Panc1 (cell line): ENCODE measurements at regions not wholly inside any gene's neighbourhood (a gene's known extent, or its start where the extent isn't known, plus 50 kb on each side); places are given as distances from the start of the nearest gene placed in this dataset.

Source experiments
- ATAC-seq: fragments of 200-7000 bp; cut with Tn5 transposase; 2 replicates; pipeline ENCODE4 v1.9.1; 2020; ENCODE audit warnings: mild to moderate bottlenecking, moderate library complexity
- BruUV-seq: library from RNA; stranded (reverse); fragments of 400-500 nt; replicated peaks from 2 replicates; lab custom pipeline; 2021; lab: Mats Ljungman, UMichigan
- CTCF ChIA-PET: fragments of 300-600 bp; sonication (Branson Sonifier 250); formaldehyde crosslinking; loops from one replicate; lab custom pipeline; 2022; ENCODE audit warnings: antibody characterized with exemption; lab: Charles Lee
- POLR2A ChIA-PET: fragments of 300-600 bp; sonication (Branson Sonifier 250); formaldehyde crosslinking; loops from one replicate; lab custom pipeline; 2022; ENCODE audit warnings: antibody characterized with exemption; lab: Charles Lee
- DNase-seq: peaks from one replicate; pipeline ENCODE4 v3.0.0-alpha.2; 2010; ENCODE audit warnings: low read depth, low spot score
- H3K27ac ChIP-seq: 2 replicates; pipeline ENCODE4 v1.5.1; 2011; ENCODE audit warnings: mild to moderate bottlenecking, low read length, inconsistent platforms
- H3K27me3 ChIP-seq: fragments of 200-500 bp; sonication (Bioruptor generic); 2 replicates; pipeline ENCODE4 v1.6.0; 2014; ENCODE audit warnings: low read length, inconsistent platforms; ENCODE audit not compliant: control insufficient read depth, insufficient read depth
- H3K36me3 ChIP-seq: fragments of 200-500 bp; sonication (Bioruptor generic); 2 replicates; pipeline ENCODE4 v1.5.1; 2014; ENCODE audit warnings: inconsistent platforms, mild to moderate bottlenecking, low read length, moderate library complexity; ENCODE audit not compliant: control insufficient read depth, insufficient read depth
- H3K4me1 ChIP-seq: 2 replicates; pipeline ENCODE4 v1.5.1; 2011; ENCODE audit warnings: inconsistent platforms, mild to moderate bottlenecking, low read length, moderate library complexity; ENCODE audit not compliant: control insufficient read depth, insufficient read depth
- H3K4me3 ChIP-seq, 2 experiments: 2 replicates each; pipeline ENCODE4 v1.5.1; 2011 to 2012; ENCODE audit warnings: low read depth in 2 of 2, low read length in 2 of 2, mild to moderate bottlenecking in 2 of 2, inconsistent platforms in 1 of 2, moderate library complexity in 1 of 2
- H3K9me3 ChIP-seq: fragments of 200-500 bp; sonication (Bioruptor generic); 2 replicates; pipeline ENCODE4 v1.5.1; 2014; ENCODE audit warnings: low read depth, mild to moderate bottlenecking, inconsistent platforms, low read length, moderate library complexity; ENCODE audit not compliant: control insufficient read depth, insufficient read depth
- POLR2AphosphoS5 ChIP-seq: IDR thresholded peaks from 2 replicates; pipeline ENCODE4 v1.6.1; 2012; ENCODE audit warnings: mild to moderate bottlenecking, low read depth, low read length, moderate library complexity
- SIN3A ChIP-seq: IDR thresholded peaks from 2 replicates; pipeline ENCODE4 v1.6.1; 2012; ENCODE audit warnings: low read depth, mild to moderate bottlenecking, low read length, moderate library complexity, borderline replicate concordance; ENCODE audit not compliant: insufficient read depth
- TCF7L2 ChIP-seq: IDR thresholded peaks from 2 replicates; pipeline ENCODE4 v1.6.1; 2011; ENCODE audit warnings: mild to moderate bottlenecking, low read depth, low read length, inconsistent platforms
- in situ Hi-C: cut with HindIII; loops from 2 replicates; pipeline ENCODE4 v1.10.0; 2016; ENCODE audit warnings: low sequenced_read_pairs, low pct_unique_long_range_greater_than_20kb
- intact Hi-C: fragments of 100-400 bp; cut with micrococcal nuclease; formaldehyde crosslinking; loops from one replicate; pipeline ENCODE4 v1.10.0; 2022; ENCODE audit not compliant: unreplicated experiment
- TF ChIP-seq, protein P1 (sequence below), 2 experiments: IDR thresholded peaks; 2 replicates each; pipeline ENCODE4 v1.6.1; 2011 to 2012; ENCODE audit warnings: low read depth in 2 of 2, control low read depth in 1 of 2, low read length in 1 of 2, mild to moderate bottlenecking in 1 of 2, moderate library complexity in 1 of 2; ENCODE audit not compliant: insufficient read depth in 1 of 2
- TF ChIP-seq, protein P2 (sequence below): fragments of 450-650 bp; IDR thresholded peaks from 2 replicates; pipeline ENCODE4 v1.5.1; 2017; ENCODE audit warnings: mild to moderate bottlenecking

DNA sequence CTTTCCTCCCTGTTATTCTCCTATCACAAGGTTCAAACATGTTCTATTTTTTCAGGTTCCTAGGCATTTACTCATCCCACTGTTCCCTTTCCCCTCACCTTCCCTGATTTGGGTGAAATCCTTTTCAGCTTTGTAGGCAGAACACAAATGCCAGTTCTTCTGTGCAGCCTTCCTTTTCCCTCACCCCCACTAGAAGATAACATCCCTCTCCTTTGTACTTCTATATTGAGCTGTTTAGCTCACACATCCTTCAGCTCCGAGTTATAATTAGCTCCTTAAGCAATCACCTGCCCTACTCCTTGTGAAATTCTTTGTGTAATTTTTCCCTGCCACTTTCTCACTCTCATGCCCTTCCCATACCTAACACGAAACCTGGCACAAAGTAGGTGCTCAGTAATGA lies 240.9 kb downstream of the AR start:
- ATAC-seq (no peak), DNase-seq (no peak)
- Histone ChIP-seq H3K9me3 (no peaks in the 10 kb centered on the region), H3K36me3 (no peaks in the 10 kb centered on the region), H3K27ac (no peak overlapping the region), H3K4me3 (no peak overlapping the region), H3K4me1 (no peaks in the 10 kb centered on the region), H3K27me3 (no peaks in the 10 kb centered on the region)
- intact Hi-C loops = no loop called here
- in situ Hi-C loops = no loop called here
- ChIA-PET CTCF (no interaction called here), POLR2A (no interaction called here)
- BruUV-seq = no TSS peak
- TF ChIP-seq TCF7L2 (no peak), POLR2AphosphoS5 (no peak)
- TF ChIP-seq, protein P1, sequence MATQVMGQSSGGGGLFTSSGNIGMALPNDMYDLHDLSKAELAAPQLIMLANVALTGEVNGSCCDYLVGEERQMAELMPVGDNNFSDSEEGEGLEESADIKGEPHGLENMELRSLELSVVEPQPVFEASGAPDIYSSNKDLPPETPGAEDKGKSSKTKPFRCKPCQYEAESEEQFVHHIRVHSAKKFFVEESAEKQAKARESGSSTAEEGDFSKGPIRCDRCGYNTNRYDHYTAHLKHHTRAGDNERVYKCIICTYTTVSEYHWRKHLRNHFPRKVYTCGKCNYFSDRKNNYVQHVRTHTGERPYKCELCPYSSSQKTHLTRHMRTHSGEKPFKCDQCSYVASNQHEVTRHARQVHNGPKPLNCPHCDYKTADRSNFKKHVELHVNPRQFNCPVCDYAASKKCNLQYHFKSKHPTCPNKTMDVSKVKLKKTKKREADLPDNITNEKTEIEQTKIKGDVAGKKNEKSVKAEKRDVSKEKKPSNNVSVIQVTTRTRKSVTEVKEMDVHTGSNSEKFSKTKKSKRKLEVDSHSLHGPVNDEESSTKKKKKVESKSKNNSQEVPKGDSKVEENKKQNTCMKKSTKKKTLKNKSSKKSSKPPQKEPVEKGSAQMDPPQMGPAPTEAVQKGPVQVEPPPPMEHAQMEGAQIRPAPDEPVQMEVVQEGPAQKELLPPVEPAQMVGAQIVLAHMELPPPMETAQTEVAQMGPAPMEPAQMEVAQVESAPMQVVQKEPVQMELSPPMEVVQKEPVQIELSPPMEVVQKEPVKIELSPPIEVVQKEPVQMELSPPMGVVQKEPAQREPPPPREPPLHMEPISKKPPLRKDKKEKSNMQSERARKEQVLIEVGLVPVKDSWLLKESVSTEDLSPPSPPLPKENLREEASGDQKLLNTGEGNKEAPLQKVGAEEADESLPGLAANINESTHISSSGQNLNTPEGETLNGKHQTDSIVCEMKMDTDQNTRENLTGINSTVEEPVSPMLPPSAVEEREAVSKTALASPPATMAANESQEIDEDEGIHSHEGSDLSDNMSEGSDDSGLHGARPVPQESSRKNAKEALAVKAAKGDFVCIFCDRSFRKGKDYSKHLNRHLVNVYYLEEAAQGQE (IDR thresholded peaks at IDR 0.05; ENCODE audit: insufficient read depth in 1 of 2, low read depth in 2 of 2, low read length in 1 of 2) = no peak
- TF ChIP-seq, protein P2, sequence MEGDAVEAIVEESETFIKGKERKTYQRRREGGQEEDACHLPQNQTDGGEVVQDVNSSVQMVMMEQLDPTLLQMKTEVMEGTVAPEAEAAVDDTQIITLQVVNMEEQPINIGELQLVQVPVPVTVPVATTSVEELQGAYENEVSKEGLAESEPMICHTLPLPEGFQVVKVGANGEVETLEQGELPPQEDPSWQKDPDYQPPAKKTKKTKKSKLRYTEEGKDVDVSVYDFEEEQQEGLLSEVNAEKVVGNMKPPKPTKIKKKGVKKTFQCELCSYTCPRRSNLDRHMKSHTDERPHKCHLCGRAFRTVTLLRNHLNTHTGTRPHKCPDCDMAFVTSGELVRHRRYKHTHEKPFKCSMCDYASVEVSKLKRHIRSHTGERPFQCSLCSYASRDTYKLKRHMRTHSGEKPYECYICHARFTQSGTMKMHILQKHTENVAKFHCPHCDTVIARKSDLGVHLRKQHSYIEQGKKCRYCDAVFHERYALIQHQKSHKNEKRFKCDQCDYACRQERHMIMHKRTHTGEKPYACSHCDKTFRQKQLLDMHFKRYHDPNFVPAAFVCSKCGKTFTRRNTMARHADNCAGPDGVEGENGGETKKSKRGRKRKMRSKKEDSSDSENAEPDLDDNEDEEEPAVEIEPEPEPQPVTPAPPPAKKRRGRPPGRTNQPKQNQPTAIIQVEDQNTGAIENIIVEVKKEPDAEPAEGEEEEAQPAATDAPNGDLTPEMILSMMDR = no peak

DNA sequence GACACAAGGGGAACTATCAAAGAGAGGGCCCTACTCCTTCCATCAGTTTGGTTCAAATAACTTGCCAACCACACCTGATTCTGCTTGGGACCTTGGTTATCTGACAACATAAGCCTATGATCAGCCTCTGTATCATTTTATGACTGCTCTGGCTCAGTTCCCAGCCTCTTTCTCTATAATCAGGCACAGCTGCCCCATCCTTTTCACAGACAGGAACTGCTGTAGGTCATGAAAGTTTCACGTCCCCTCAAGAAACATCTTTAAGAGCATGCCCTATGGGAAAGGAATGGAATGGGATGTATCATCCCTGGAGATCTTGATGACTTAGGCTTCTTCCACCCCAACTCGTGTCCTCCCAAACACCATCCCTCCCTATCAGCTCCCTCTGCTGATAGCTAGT lies 243.4 kb downstream of the AR start:
- no peak for DNase-seq
- ChIA-PET CTCF (no interaction called here), POLR2A (no interaction called here)
- no peaks in the 10 kb centered on the region for H3K9me3 ChIP-seq
- ATAC-seq = no peak
- intact Hi-C loops = no loop called here
- no TSS peak for BruUV-seq
- H3K27ac ChIP-seq = no peak overlapping the region
- H3K4me1 ChIP-seq = no peaks in the 10 kb centered on the region
- H3K4me3 ChIP-seq = no peak overlapping the region
- no peaks in the 10 kb centered on the region for H3K27me3 ChIP-seq
- in situ Hi-C loops = no loop called here
- TF ChIP-seq, protein P2 = no peak
- TF ChIP-seq, protein P1 (IDR thresholded peaks at IDR 0.05; ENCODE audit: insufficient read depth in 1 of 2, low read depth in 2 of 2, low read length in 1 of 2) = no peak
- no peak for TF ChIP-seq SIN3A
- H3K36me3 ChIP-seq = no peaks in the 10 kb centered on the region
